ENCODE measurements at regions not wholly inside any gene's neighbourhood (a gene's known extent, or its start where the extent isn't known, plus 50 kb on each side); places are given as distances from the start of the nearest gene placed in this dataset.

DNA sequence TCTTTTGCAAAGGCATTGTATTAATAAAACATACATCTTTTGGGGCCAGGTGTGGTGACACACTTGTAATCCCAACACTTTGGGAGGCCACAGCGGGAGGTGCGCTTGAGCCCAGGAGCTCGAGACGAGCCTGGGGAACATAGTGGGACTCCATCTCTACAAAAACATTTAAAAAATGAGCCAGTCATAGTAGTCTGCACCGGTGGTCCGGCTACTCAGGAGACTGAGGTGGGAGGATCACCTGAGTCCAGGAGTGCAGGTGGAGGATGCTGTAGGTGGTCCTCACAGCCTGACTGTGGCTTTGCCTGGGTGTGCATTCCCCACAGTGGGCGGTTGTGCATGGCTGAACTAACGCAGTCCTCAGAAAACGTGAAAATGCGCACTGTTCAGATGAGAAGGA lies 162.5 kb downstream of the DLL1 start:
- no peak overlapping the region for H2AFZ ChIP-seq (ENCODE audit: low read depth, low read length)
- H3K36me3 ChIP-seq (ENCODE audit: insufficient read depth, low read length): no peaks in the 10 kb centered on the region
- H3K4me1 ChIP-seq (ENCODE audit: insufficient read depth, low read length): no peaks in the 10 kb centered on the region
- no peak overlapping the region for H3K4me2 ChIP-seq (ENCODE audit: insufficient read depth, low read length)
- no peaks in the 10 kb centered on the region for H3K9me3 ChIP-seq (ENCODE audit: insufficient read depth, low read length, severe bottlenecking)
- H4K20me1 ChIP-seq (ENCODE audit: insufficient read depth, low read length): no peaks in the 10 kb centered on the region
- no peak overlapping the region for H3K27ac ChIP-seq (ENCODE audit: low read length)
- ATAC-seq (ENCODE audit: insufficient read depth, low read depth) (no peak), DNase-seq (no peak)
- H3K9ac ChIP-seq (ENCODE audit: low read depth, low read length): no peak overlapping the region
- H3K79me2 ChIP-seq (ENCODE audit: insufficient read depth, low read length): no peaks in the 10 kb centered on the region
- H3K4me3 ChIP-seq (ENCODE audit: low read depth in 1 of 2, low read length in 2 of 2): no peak overlapping the region
- no peaks in the 10 kb centered on the region for H3K27me3 ChIP-seq (ENCODE audit: insufficient read depth, low read length, poor library complexity)
- no peak for TF ChIP-seq EZH2 (IDR thresholded peaks at IDR 0.05; ENCODE audit: borderline replicate concordance, low read depth, low read length, severe bottlenecking)
- TF ChIP-seq, protein P1, sequence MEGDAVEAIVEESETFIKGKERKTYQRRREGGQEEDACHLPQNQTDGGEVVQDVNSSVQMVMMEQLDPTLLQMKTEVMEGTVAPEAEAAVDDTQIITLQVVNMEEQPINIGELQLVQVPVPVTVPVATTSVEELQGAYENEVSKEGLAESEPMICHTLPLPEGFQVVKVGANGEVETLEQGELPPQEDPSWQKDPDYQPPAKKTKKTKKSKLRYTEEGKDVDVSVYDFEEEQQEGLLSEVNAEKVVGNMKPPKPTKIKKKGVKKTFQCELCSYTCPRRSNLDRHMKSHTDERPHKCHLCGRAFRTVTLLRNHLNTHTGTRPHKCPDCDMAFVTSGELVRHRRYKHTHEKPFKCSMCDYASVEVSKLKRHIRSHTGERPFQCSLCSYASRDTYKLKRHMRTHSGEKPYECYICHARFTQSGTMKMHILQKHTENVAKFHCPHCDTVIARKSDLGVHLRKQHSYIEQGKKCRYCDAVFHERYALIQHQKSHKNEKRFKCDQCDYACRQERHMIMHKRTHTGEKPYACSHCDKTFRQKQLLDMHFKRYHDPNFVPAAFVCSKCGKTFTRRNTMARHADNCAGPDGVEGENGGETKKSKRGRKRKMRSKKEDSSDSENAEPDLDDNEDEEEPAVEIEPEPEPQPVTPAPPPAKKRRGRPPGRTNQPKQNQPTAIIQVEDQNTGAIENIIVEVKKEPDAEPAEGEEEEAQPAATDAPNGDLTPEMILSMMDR (IDR thresholded peaks at IDR 0.05; ENCODE audit: borderline replicate concordance, extremely low read depth, low read length, poor library complexity, severe bottlenecking): no peak

DNA sequence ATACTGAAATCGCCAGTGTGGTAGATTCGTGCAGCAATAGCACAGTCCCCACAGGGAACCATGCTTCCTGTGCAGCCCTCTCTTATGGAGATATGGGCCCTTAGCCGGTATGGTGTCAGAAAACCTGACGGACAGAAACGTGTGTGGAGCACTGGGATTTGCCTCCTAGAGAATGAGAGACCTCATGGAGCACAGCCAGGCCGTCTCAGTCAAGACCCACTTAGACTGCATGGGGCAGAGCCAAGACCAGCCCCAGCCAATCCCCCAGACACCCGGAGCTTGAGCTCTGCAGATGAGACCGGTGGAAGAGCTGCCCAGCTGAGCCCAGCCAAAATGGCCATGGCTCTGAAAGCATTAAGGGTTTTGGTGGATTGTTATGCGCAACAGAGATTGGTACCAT lies 163.7 kb downstream of the DLL1 start:
- Histone ChIP-seq H3K4me2 (ENCODE audit: insufficient read depth, low read length) (no peak overlapping the region), H3K27ac (ENCODE audit: low read length) (no peak overlapping the region), H3K36me3 (ENCODE audit: insufficient read depth, low read length) (no peaks in the 10 kb centered on the region), H3K27me3 (ENCODE audit: insufficient read depth, low read length, poor library complexity) (no peaks in the 10 kb centered on the region), H3K9ac (ENCODE audit: low read depth, low read length) (no peak overlapping the region), H3K4me1 (ENCODE audit: insufficient read depth, low read length) (no peaks in the 10 kb centered on the region), H3K4me3 (ENCODE audit: low read depth in 1 of 2, low read length in 2 of 2) (no peak overlapping the region), H4K20me1 (ENCODE audit: insufficient read depth, low read length) (no peaks in the 10 kb centered on the region), H3K79me2 (ENCODE audit: insufficient read depth, low read length) (no peaks in the 10 kb centered on the region), H3K9me3 (ENCODE audit: insufficient read depth, low read length, severe bottlenecking) (peaks cover 3% of the 10 kb centered on the region), H2AFZ (ENCODE audit: low read depth, low read length) (no peak overlapping the region)
- no peak for TF ChIP-seq EZH2 (IDR thresholded peaks at IDR 0.05; ENCODE audit: borderline replicate concordance, low read depth, low read length, severe bottlenecking)
- TF ChIP-seq, protein P1 (IDR thresholded peaks at IDR 0.05; ENCODE audit: borderline replicate concordance, extremely low read depth, low read length, poor library complexity, severe bottlenecking): no peak
- no peak for ATAC-seq (ENCODE audit: insufficient read depth, low read depth)
- DNase-seq: no peak

DNA sequence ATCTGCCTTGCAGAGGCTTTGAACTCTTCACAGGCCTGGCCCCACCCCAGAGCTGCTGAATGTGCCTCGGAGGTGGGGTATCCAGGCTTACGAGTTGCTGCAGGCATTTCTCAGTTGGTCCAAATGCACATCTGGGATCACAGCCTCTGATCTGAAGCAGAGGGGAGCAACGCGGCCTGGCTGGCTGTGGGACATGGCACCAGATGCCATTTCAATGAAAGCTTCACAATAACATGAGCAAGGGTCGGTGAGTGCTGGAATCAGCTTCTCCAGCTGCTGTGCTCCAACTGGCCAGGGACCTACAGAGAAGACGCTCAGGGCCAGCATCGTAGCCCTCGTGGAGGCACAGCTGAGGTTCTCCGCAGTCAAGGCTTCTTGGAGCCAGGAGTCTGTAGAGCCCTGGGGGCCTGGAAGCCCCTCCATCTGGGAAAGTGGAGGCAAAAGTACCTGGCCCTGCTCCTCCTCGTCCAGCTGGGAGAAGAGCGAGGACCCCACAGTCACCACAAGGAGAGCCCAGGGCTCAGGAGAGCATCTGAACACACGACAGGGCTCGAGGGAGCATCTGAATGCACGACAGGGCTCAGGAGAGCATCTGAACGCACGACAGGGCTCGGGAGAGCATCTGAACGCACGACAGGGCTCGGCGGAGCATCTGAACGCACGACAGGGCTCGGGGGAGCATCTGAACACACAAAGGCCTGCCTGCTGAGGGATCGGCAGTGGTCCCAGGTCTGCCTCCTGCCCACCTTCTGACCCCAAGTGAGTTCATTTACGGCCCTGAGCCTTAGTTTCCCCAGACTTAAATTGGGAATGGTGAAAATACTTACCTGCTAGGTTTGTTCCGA lies 165.2 kb downstream of the DLL1 start:
- no peak for DNase-seq
- H3K4me2 ChIP-seq (ENCODE audit: insufficient read depth, low read length): no peak overlapping the region
- no peak for TF ChIP-seq EZH2 (IDR thresholded peaks at IDR 0.05; ENCODE audit: borderline replicate concordance, low read depth, low read length, severe bottlenecking)
- TF ChIP-seq, protein P1 (IDR thresholded peaks at IDR 0.05; ENCODE audit: borderline replicate concordance, extremely low read depth, low read length, poor library complexity, severe bottlenecking): no peak

More for the DNA sequence above, 165.2 kb downstream of the DLL1 start:
- H3K9ac ChIP-seq (ENCODE audit: low read depth, low read length): no peak overlapping the region
- H3K4me3 ChIP-seq (ENCODE audit: low read depth in 1 of 2, low read length in 2 of 2): no peak overlapping the region
- H3K4me1 ChIP-seq (ENCODE audit: insufficient read depth, low read length): no peaks in the 10 kb centered on the region
- ATAC-seq (ENCODE audit: insufficient read depth, low read depth): no peak
- no peaks in the 10 kb centered on the region for H3K36me3 ChIP-seq (ENCODE audit: insufficient read depth, low read length)
- no peak overlapping the region for H2AFZ ChIP-seq (ENCODE audit: low read depth, low read length)
- H3K9me3 ChIP-seq (ENCODE audit: insufficient read depth, low read length, severe bottlenecking): peaks cover 9% of the 10 kb centered on the region
- no peaks in the 10 kb centered on the region for H3K27me3 ChIP-seq (ENCODE audit: insufficient read depth, low read length, poor library complexity)
- H3K79me2 ChIP-seq (ENCODE audit: insufficient read depth, low read length): no peaks in the 10 kb centered on the region
- no peaks in the 10 kb centered on the region for H4K20me1 ChIP-seq (ENCODE audit: insufficient read depth, low read length)
- H3K27ac ChIP-seq (ENCODE audit: low read length): no peak overlapping the region

All from DND-41 (cell line).